ENCODE measurements at regions not wholly inside any gene's neighbourhood (a gene's known extent, or its start where the extent isn't known, plus 50 kb on each side); places are given as distances from the start of the nearest gene placed in this dataset.

DNA sequence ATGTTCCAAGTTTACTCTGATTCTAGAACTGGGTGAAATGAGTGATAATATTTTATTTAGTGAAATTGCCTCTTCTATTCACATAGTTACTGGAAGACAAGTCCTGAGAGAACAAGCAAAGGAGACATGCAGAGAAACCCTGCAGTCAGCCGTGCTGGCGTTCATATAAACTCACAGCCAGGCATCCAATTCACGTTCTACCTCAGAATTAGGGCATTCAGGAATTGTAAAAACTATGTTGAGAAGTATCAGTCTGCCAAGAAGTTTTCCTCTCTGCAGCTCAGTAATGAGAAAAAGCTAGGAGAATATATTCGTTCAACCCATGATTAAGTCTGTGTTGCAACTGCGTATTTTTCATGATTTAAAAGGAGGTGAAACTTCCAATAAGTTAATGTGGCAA, 156.2 kb upstream of the DSEL start:
- TF ChIP-seq, protein P1, sequence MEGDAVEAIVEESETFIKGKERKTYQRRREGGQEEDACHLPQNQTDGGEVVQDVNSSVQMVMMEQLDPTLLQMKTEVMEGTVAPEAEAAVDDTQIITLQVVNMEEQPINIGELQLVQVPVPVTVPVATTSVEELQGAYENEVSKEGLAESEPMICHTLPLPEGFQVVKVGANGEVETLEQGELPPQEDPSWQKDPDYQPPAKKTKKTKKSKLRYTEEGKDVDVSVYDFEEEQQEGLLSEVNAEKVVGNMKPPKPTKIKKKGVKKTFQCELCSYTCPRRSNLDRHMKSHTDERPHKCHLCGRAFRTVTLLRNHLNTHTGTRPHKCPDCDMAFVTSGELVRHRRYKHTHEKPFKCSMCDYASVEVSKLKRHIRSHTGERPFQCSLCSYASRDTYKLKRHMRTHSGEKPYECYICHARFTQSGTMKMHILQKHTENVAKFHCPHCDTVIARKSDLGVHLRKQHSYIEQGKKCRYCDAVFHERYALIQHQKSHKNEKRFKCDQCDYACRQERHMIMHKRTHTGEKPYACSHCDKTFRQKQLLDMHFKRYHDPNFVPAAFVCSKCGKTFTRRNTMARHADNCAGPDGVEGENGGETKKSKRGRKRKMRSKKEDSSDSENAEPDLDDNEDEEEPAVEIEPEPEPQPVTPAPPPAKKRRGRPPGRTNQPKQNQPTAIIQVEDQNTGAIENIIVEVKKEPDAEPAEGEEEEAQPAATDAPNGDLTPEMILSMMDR (IDR thresholded peaks at IDR 0.05; ENCODE audit: low read length), result no peak
- TF ChIP-seq EZH2 (IDR thresholded peaks at IDR 0.05; ENCODE audit: borderline replicate concordance, low read length), result no peak

Measured in OCI-LY1 (cell line).